OCI-LY7 (cell line): ENCODE measurements at regions not wholly inside any gene's neighbourhood (a gene's known extent, or its start where the extent isn't known, plus 50 kb on each side); places are given as distances from the start of the nearest gene placed in this dataset.
"Not testable (repeated sequence)": the region's sequence is repeated elsewhere in the genome, so short reads cannot be mapped to it uniquely, and the experiment has no call there.

Experiments used
- BruUV-seq: library from RNA; stranded (reverse); fragments of 400-500 nt; replicated peaks from 2 replicates; lab custom pipeline; 2021; lab: Mats Ljungman, UMichigan
- CTCF ChIA-PET: fragments of 300-600 bp; sonication (Branson Sonifier 250); formaldehyde crosslinking; loops from one replicate; lab custom pipeline; 2022; ENCODE audit warnings: antibody characterized with exemption; ENCODE audit not compliant: unreplicated experiment; lab: Charles Lee
- POLR2A ChIA-PET: fragments of 300-600 bp; sonication (Branson Sonifier 250); formaldehyde crosslinking; loops from one replicate; lab custom pipeline; 2022; ENCODE audit warnings: antibody characterized with exemption; lab: Charles Lee
- DNase-seq: peaks from one replicate; pipeline ENCODE4 v3.0.0-alpha.2; 2015; ENCODE audit warnings: low spot score
- H2AFZ ChIP-seq: fragments of 200-600 bp; sonication (generic), shearing (Covaris generic); 2 replicates; pipeline ENCODE4 v1.6.1; 2014; ENCODE audit warnings: mild to moderate bottlenecking, antibody characterized with exemption, low read length, moderate library complexity
- H3K27ac ChIP-seq: fragments of 200-600 bp; sonication (generic); 2 replicates; pipeline ENCODE4 v1.5.1; 2014; ENCODE audit warnings: mixed run types, low read depth, mild to moderate bottlenecking, moderate library complexity, low read length, inconsistent platforms; ENCODE audit not compliant: poor library complexity, severe bottlenecking
- H3K36me3 ChIP-seq: fragments of 200-600 bp; sonication (generic); 2 replicates; pipeline ENCODE4 v1.6.1; 2014; ENCODE audit warnings: mild to moderate bottlenecking, antibody characterized with exemption, low read length, moderate library complexity, mixed read lengths; ENCODE audit not compliant: insufficient read depth
- H3K4me1 ChIP-seq: fragments of 200-600 bp; sonication (generic); 2 replicates; pipeline ENCODE4 v1.5.1; 2014; ENCODE audit warnings: mild to moderate bottlenecking, low read length; ENCODE audit not compliant: insufficient read depth, poor library complexity, severe bottlenecking
- H3K4me2 ChIP-seq: fragments of 200-600 bp; sonication (generic); 2 replicates; pipeline ENCODE4 v1.6.1; 2014; ENCODE audit warnings: mild to moderate bottlenecking, low read length
- H3K4me3 ChIP-seq: fragments of 200-600 bp; sonication (generic); 2 replicates; pipeline ENCODE4 v1.5.1; 2014; ENCODE audit warnings: mild to moderate bottlenecking, low read depth, low read length; ENCODE audit not compliant: poor library complexity, severe bottlenecking
- H3K79me2 ChIP-seq: fragments of 200-600 bp; sonication (generic); 2 replicates; pipeline ENCODE4 v1.6.1; 2016; ENCODE audit warnings: low read depth, mild to moderate bottlenecking, low read length, moderate library complexity, mixed read lengths; ENCODE audit not compliant: insufficient read depth
- H3K9me2 ChIP-seq: fragments of 200-600 bp; sonication (generic); 2 replicates; pipeline ENCODE4 v1.6.1; 2016; ENCODE audit warnings: mild to moderate bottlenecking, low read length, mixed read lengths; ENCODE audit not compliant: insufficient read depth
- H3K9me3 ChIP-seq: fragments of 200-600 bp; sonication (generic); 2 replicates; pipeline ENCODE4 v1.6.1; 2014; ENCODE audit warnings: mild to moderate bottlenecking, mixed run types, low read length, mixed read lengths
- H4K20me1 ChIP-seq: fragments of 200-600 bp; sonication (generic); 2 replicates; pipeline ENCODE4 v1.6.1; 2014; ENCODE audit warnings: mild to moderate bottlenecking, antibody characterized with exemption, low read length, moderate library complexity, mixed read lengths; ENCODE audit not compliant: insufficient read depth
- CTCF ChIP-seq: fragments of 200-600 bp; sonication (generic); conservative IDR thresholded peaks from 2 replicates; pipeline ENCODE4 v1.5.1; 2014; ENCODE audit warnings: mild to moderate bottlenecking, antibody characterized with exemption, low read length, moderate library complexity, mixed read lengths
- EZH2phosphoT487 ChIP-seq: fragments of 200-600 bp; sonication (generic); IDR thresholded peaks from 2 replicates; pipeline ENCODE4 v1.6.1; 2018; ENCODE audit warnings: low read depth, borderline replicate concordance, mild to moderate bottlenecking, mixed run types, antibody characterized with exemption, low read length, moderate library complexity, mixed read lengths
- intact Hi-C: fragments of 100-400 bp; cut with micrococcal nuclease; formaldehyde crosslinking; loops from one replicate; pipeline ENCODE4 v1.10.0; 2022; ENCODE audit not compliant: unreplicated experiment

- TF ChIP-seq CTCF: no peak
- no peak for TF ChIP-seq EZH2phosphoT487
- Histone ChIP-seq H3K79me2 (no peaks in the 10 kb centered on the region), H2AFZ (no peak overlapping the region), H3K36me3 (no peaks in the 10 kb centered on the region), H3K4me1 (no peaks in the 10 kb centered on the region), H3K9me2 (no peaks in the 10 kb centered on the region), H3K4me3 (no peak overlapping the region), H4K20me1 (no peaks in the 10 kb centered on the region), H3K4me2 (no peak overlapping the region), H3K9me3 (no peaks in the 10 kb centered on the region), H3K27ac (no peak overlapping the region)
- no TSS peak for BruUV-seq
- intact Hi-C loops: no loop called here
- POLR2A ChIA-PET: interaction anchor here (1.3 kb wide), 1 partner anchor 178 kb away, joined by 3 read pairs; no protein-coding TSS in a partner anchor
- DNase-seq: no peak
- CTCF ChIA-PET: no interaction called here
These were observed 1148.0 kb upstream of the DIAPH2 start for GRCh38 chrX:95536661-95537060.

GRCh38 chrX:95539041-95539440 is 1145.6 kb upstream of the DIAPH2 start:
- no peak overlapping the region for H3K27ac ChIP-seq
- H2AFZ ChIP-seq: no peak overlapping the region
- BruUV-seq: no TSS peak
- H3K9me3 ChIP-seq: no peaks in the 10 kb centered on the region
- no peaks in the 10 kb centered on the region for H3K4me1 ChIP-seq
- TF ChIP-seq EZH2phosphoT487: no peak
- H3K4me3 ChIP-seq: no peak overlapping the region
- no peak for DNase-seq
- intact Hi-C loops: no loop called here
- CTCF ChIA-PET: no interaction called here
- POLR2A ChIA-PET: interaction anchor here (0.7 kb wide), 1 partner anchor 26 kb away, joined by 3 read pairs; no protein-coding TSS in a partner anchor
- H3K4me2 ChIP-seq: no peak overlapping the region
- H3K9me2 ChIP-seq: no peaks in the 10 kb centered on the region
- H3K36me3 ChIP-seq: no peaks in the 10 kb centered on the region
- H4K20me1 ChIP-seq: no peaks in the 10 kb centered on the region
- no peaks in the 10 kb centered on the region for H3K79me2 ChIP-seq

GRCh38 chrX:95549552-95549951 is 1135.1 kb upstream of the DIAPH2 start:
- CTCF ChIA-PET, H3K4me1 ChIP-seq, H3K4me3 ChIP-seq, H3K9me3 ChIP-seq, H3K9me2 ChIP-seq, H4K20me1 ChIP-seq, H3K4me2 ChIP-seq, POLR2A ChIA-PET, H3K79me2 ChIP-seq, DNase-seq, H3K36me3 ChIP-seq, BruUV-seq, H2AFZ ChIP-seq, H3K27ac ChIP-seq, intact Hi-C loops: not testable (repeated sequence)

GRCh38 chrX:95585321-95585720 is 1099.3 kb upstream of the DIAPH2 start:
- intact Hi-C loops: no loop called here
- TF ChIP-seq EZH2phosphoT487 (no peak), CTCF (no peak)
- Histone ChIP-seq H4K20me1 (no peaks in the 10 kb centered on the region), H3K36me3 (no peaks in the 10 kb centered on the region), H3K27ac (no peak overlapping the region), H3K4me1 (no peaks in the 10 kb centered on the region), H3K4me2 (no peak overlapping the region), H3K79me2 (no peaks in the 10 kb centered on the region), H3K4me3 (no peak overlapping the region), H3K9me3 (no peaks in the 10 kb centered on the region), H3K9me2 (no peaks in the 10 kb centered on the region), H2AFZ (no peak overlapping the region)
- DNase-seq: no peak
- CTCF ChIA-PET: no interaction called here
- BruUV-seq: no TSS peak
- POLR2A ChIA-PET: no interaction called here
